ENCODE measurements at regions not wholly inside any gene's neighbourhood (a gene's known extent, or its start where the extent isn't known, plus 50 kb on each side); places are given as distances from the start of the nearest gene placed in this dataset.

- TF ChIP-seq EZH2phosphoT487 (IDR thresholded peaks at IDR 0.05; ENCODE audit: unreplicated experiment): no peak
- TF ChIP-seq, protein P1, sequence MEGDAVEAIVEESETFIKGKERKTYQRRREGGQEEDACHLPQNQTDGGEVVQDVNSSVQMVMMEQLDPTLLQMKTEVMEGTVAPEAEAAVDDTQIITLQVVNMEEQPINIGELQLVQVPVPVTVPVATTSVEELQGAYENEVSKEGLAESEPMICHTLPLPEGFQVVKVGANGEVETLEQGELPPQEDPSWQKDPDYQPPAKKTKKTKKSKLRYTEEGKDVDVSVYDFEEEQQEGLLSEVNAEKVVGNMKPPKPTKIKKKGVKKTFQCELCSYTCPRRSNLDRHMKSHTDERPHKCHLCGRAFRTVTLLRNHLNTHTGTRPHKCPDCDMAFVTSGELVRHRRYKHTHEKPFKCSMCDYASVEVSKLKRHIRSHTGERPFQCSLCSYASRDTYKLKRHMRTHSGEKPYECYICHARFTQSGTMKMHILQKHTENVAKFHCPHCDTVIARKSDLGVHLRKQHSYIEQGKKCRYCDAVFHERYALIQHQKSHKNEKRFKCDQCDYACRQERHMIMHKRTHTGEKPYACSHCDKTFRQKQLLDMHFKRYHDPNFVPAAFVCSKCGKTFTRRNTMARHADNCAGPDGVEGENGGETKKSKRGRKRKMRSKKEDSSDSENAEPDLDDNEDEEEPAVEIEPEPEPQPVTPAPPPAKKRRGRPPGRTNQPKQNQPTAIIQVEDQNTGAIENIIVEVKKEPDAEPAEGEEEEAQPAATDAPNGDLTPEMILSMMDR (conservative IDR thresholded peaks at IDR 0.05; ENCODE audit: low read depth in 2 of 2): no peak
- TF ChIP-seq POLR2AphosphoS5 (IDR thresholded peaks at IDR 0.05; ENCODE audit: low read depth): no peak
- no peak for TF ChIP-seq EZH2 (IDR thresholded peaks at IDR 0.05; ENCODE audit: low read depth, unreplicated experiment)
- no peak for TF ChIP-seq CREB1 (CRISPR knock-in tag; IDR thresholded peaks at IDR 0.05; ENCODE audit: low read depth)
- no peak for TF ChIP-seq ETS1 (IDR thresholded peaks at IDR 0.05)
- TF ChIP-seq, protein P2, sequence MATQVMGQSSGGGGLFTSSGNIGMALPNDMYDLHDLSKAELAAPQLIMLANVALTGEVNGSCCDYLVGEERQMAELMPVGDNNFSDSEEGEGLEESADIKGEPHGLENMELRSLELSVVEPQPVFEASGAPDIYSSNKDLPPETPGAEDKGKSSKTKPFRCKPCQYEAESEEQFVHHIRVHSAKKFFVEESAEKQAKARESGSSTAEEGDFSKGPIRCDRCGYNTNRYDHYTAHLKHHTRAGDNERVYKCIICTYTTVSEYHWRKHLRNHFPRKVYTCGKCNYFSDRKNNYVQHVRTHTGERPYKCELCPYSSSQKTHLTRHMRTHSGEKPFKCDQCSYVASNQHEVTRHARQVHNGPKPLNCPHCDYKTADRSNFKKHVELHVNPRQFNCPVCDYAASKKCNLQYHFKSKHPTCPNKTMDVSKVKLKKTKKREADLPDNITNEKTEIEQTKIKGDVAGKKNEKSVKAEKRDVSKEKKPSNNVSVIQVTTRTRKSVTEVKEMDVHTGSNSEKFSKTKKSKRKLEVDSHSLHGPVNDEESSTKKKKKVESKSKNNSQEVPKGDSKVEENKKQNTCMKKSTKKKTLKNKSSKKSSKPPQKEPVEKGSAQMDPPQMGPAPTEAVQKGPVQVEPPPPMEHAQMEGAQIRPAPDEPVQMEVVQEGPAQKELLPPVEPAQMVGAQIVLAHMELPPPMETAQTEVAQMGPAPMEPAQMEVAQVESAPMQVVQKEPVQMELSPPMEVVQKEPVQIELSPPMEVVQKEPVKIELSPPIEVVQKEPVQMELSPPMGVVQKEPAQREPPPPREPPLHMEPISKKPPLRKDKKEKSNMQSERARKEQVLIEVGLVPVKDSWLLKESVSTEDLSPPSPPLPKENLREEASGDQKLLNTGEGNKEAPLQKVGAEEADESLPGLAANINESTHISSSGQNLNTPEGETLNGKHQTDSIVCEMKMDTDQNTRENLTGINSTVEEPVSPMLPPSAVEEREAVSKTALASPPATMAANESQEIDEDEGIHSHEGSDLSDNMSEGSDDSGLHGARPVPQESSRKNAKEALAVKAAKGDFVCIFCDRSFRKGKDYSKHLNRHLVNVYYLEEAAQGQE (IDR thresholded peaks at IDR 0.05; ENCODE audit: unreplicated experiment): no peak
Observed at GRCh38 chr6:84371681-84372080, 144.2 kb upstream of the CEP162 start.
